GM21381 (cell line): ENCODE measurements at regions not wholly inside any gene's neighbourhood (a gene's known extent, or its start where the extent isn't known, plus 50 kb on each side); places are given as distances from the start of the nearest gene placed in this dataset.

Experiments used
- ATAC-seq: cut with Tn5 transposase; IDR thresholded peaks from one replicate; pipeline ENCODE4 v1.9.1; 2021; ENCODE audit warnings: mild to moderate bottlenecking, moderate library complexity; ENCODE audit not compliant: unreplicated experiment

DNA sequence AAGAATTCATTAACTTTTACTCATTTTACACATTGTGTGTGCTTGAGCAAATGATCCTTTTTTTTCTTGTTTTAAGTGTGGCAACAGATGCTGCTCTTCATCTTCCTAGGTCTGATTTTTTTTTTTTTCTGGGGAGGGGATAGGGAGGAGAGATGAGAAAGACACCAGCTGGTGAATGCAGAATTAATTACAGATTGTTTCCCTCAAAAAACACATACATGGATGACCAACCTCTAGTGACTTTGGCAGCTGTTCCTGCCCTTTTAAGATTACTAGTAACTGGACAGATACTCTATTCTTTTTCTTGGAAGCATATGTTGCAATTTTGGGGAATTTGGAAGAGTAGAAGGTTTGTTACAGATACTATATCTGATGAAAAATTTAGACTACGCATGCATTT is 103.6 kb upstream of the MYO16 start:
- ATAC-seq: no peak

DNA sequence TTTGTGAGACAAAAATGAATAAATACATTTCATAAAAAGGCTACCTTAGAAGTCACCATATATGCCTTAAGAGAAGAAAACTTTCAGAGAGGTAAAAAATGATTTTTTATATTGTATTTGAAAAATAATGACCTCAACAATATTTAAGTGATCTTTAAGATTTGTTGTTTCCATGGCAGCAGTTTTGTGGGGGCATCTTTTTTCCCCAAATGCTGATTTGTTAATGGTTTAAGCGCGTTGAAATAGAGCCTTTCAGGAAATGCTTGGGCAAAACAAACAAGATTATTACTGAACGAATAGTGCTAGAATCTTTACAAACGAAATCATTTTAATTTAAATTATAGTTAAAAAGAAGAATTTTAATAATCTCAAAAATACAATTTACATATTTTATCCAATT is 103.1 kb upstream of the MYO16 start:
- no peak for ATAC-seq

DNA sequence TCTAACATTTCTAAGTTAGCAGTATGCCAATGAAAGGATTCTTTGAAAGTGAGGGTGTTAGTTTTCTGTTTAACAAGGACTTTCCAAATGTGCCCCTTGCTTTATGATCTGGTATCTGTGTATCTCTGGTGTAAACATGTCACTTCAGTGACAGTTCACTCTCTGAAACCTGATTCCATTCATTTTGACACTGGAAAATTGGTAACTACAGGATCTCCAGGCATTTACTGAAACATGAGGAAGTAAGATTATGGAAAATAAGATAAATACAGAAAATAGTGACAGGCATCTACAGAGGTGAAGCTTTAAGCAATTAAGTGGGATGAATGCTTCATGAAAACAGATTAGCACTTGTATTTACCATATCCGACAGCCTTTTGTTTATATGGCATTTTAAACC is 101.6 kb upstream of the MYO16 start:
- no peak for ATAC-seq

DNA sequence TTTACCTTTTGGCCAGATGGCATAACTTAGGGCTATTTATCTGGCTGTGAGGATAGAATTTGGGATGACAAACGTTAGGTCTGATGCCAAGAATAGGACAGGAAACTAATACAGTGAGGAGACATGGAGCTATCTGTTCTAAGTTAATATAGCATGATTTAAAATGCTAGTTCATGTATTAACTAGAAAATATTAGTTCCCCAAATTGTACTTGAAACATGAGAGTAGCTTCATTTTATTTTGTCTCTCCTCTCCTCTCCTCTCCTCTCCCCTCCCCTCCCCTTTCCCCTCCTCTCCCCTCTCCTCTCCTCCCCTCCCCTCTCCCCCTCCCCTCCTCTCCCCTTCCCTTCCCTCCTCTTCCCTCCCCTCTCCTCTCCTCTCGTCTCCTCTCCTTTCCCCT is 101.1 kb upstream of the MYO16 start:
- no peak for ATAC-seq

DNA sequence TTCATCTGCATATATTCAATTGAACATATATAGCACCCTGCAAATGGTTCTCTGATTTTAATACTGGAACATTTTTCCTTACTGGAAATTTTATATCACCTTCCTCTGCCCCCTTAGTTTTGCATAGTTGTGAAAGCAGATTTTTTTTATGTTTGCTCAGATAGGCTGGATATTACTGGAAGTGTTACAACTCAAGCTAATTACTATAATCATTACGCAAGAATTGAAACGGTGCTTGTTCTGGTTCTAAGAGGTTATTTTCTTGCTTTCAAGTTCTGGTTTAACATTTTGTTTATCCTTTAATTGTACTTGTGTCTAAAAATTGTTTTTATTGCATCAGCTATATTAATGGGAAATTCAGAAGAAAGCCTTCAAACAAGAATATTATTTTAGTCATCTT is 95.6 kb upstream of the MYO16 start:
- no peak for ATAC-seq

DNA sequence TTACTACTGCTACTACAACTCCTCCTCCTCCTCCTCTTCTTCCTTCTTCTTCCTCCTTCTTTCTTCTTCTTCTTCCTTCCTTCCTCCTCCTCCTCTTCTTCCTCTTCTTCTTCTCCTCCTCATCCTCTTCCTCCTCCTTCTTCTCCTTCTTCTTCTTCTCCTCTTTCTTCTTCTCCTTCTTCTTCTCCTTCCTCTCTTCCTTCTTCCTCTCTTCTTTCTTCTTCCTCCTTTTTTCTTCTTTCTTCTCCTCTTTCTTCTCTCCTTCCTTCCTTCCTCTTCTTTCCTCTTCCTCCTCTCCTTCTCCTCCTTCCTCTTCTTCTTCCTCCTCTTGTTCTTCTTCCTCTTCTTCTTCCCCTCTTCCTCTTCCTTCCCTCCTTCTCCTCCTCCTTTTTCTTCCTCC is 94.7 kb upstream of the MYO16 start:
- ATAC-seq: no peak

DNA sequence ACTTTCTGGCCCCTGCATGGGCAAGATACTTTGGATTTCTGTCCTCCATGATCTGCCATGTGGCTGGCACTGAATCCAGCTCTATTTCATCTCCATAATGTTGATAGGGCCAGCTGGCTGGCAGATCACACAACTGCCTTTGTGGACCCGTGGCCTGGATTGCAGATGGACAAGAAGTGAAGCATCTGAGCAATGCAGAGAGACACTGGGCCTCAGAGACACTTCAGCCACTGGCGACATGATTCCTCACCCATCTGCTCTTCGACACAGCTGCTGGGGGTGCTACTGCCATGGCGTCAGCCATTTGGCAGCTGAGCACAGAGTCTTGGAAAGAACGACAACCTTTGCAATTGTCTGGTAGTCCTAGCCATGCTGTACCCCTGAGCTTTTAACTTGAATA is 79.5 kb upstream of the MYO16 start:
- no peak for ATAC-seq

DNA sequence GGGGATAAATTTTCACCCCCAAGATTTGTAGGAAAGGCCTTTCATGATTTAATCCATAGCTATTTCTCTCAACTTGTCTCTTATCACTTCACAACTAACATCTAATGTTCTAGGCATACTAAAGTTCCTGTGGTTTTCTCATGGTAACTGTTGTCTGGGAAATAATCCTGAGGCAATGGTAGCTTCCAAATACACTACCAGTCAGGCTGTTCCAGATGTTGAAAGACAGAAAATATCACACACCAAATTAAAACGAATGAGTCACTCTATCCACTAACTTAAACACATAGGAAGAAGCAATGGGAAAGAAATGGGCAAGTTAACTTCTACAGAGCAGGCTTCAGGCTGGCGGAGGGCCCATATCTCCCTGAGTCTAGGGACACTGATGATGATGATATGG is 77.7 kb upstream of the MYO16 start:
- ATAC-seq: no peak

DNA sequence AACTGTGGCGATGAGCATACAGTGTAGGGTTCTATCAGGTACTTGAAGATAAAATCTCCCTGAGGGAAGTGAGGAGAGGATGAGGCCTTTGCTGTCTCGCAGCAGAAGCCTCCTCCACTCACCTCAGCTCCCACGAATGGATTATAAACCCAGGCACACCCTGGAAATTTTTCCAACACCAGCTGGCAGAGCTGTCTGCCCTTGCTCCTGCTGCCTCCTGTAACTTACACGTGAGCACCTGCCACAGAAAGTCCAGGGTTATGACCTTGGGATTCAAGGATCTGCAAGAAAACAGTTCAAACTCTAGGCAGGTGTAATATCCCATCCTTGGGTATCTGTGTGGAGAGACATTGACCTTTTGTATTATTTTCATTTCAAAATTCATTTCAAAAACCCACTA is 70.9 kb upstream of the MYO16 start:
- ATAC-seq: no peak

DNA sequence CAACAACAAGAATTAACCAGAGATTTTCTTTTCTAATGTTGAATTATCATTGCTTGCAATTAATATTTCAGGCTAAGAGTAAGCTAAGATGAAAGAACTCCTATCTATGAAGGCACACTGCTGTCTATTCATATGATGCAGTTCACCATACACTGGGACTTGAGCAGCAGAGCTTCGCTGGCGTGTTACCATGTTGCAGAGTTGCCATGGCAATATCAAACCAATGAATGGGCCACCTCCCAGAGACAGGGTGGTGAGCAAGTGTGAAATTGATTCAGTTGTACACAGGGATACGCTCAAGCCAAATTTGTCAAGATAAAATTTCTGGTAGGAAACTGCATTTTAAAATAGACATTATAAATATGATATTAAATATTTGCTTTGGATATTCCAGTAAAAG is 69.3 kb upstream of the MYO16 start:
- no peak for ATAC-seq

DNA sequence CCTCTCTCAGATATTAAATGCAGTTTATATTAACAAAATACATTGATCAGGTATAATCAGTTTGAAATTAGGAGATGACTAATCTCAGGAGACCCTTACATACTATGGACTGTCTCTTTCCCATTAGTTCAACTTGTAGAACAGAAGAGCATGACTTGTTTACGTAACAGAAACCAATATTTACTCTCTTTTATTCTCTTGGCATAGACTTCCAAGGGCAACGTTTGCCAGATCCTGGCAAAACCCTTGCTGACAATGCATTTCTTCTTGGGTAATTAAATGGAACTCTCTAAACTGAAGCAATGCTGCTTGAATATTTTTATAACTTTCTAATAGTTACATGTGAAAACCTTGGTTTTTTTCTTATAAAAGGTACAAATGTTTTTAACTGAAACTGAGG is 68.3 kb upstream of the MYO16 start:
- ATAC-seq: no peak

DNA sequence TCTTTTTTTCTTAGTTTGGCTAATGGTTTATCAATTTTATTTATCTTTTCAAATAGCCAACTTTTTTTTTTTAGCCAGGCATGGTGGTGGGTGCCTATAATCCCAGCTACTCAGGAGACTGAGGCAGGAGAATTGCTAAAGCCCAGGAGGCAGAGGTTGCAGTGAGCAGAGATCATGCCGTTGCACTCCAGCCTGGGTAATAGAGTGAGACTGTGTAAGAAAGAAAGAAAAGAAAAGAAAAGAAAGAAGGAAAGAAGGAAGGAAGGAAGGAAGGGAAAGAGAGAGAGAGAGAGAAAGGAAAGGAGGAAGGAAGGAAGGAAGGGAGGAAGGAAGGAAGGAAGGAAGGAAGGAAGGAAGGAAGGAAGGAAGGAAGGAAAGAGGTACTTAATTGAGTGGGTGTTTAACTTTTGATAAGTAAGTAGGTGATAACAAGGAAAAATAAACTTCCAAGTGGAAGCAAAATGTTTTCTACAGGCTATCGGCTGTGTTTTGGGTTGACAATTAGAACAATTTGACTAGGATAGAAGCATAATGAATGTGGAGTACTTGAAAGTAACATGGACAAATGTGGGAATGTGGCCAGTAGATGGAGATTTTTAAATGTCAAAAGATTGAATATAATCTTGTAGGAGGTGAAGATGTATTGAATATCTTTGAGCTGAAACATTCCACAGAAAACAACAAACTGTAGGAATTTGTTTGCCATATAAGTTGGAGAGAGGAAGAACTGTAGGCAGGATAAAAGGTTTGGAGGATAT is 62.8 kb upstream of the MYO16 start:
- no peak for ATAC-seq

DNA sequence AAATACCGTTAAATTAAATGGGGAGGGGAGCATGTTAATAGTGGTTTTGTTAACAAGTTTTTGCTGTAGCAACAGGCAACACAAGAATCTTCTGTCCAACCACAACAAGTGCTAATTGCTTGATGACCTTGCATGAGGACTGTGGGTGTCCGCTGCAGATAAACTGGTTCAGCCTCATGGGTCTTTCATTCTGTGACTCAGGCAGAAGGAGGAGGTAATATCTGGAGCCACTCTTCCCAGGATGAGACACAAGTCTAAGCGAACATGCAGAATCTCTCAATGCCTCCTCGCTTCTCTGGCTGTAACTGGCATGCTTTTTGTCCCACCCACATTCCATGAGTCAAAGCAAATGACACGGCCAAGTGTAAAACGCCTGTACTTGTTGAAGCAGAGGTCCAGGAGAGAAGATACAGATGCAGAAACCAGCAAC is 56.6 kb upstream of the MYO16 start:
- no peak for ATAC-seq

DNA sequence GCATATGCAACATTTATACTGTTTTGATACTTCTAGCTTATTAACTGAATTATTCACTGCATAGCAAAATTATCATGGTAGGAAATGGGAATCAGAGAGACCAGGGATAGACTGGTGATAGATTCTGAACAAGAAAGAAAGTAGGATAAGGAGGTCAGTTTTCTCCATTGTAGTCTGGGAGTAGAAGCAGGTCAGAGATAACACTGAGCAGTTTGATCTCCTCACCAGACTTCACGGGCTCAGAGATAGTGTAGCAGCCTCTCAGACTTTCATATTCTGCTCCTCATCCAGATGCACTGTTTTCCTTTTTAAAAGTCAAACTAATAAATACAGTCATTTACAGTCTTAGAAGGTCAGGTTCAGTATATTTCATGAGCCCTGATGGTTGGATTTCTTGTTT is 56.0 kb upstream of the MYO16 start:
- ATAC-seq: no peak

DNA sequence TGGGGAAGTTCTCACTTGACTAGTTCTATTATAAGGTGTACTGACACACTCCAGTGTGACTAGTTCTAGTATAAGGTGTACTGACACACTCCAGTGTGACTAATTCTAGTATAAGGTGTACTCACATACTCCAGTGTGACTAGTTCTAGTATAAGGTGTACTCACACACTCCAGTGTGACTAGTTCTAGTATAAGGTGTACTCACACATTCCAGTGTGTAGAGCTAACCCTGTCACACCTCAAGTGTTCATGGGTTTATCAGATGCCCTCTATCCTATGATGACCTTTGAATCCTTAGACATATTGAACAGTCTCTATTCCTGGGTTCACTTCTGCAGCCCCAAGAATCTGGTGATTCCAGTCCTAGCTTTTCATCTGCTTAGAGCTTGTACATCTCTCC is 54.6 kb upstream of the MYO16 start:
- ATAC-seq: no peak

DNA sequence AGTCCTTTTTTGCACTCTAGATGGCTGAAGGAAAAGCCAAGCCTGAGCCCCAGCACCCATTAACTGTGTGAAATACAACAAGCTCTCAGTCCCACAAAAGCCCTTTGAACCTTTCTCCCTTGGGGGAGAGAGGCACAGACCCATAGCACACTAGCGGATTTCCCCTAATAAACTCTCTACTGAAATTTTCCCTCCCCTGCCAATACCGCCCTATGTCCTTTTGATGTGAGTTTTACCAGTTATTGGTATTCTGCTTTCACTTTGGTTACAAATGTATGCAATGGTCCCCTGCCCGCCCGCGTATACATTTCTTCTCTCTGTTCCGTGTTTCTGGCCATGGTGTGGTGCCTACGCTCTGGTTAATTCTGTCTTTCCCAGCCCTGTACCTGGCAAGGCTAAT is 54.0 kb upstream of the MYO16 start:
- ATAC-seq: no peak
